ENCODE measurements at regions not wholly inside any gene's neighbourhood (a gene's known extent, or its start where the extent isn't known, plus 50 kb on each side); places are given as distances from the start of the nearest gene placed in this dataset.

DNA sequence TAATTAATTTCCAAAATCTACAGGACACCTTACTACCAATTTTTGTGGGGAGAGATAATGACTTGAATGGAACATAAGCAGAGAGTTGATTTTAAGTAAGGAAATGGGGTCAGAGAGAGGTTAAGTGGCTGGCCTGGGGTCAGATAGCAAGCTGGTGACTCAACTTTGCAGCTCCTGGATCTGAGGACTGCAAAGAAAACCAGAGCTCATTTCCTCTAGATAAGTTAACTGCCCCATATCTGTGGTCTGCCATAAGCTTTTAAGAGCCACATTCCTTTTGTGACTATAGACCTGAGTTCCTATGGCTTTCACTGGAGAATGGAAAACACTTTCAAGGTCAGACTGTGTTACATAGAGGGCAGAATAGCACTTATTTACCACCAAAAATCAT is 201.2 kb upstream of the PRICKLE1 start:
- H3K9ac ChIP-seq (ENCODE audit: control insufficient read depth, insufficient read depth, low read length): no peak overlapping the region
- H3K4me1 ChIP-seq (ENCODE audit: control insufficient read depth, insufficient read depth, low read length): no peaks in the 10 kb centered on the region
- ChIA-PET SMC1A (ENCODE audit: uncharacterized antibody, unreplicated experiment) (interaction anchor here (0.7 kb wide), 1 partner anchor 243 kb away, joined by 3 read pairs; no protein-coding TSS in a partner anchor), POLR2A (interaction anchor here (0.5 kb wide), 1 partner anchor 307 kb away, joined by 9 read pairs; no protein-coding TSS in a partner anchor), RAD21 (ENCODE audit: unreplicated experiment) (no interaction called here), CTCF (interaction anchor here (1.3 kb wide), 1 partner anchor 491 kb away, joined by 4 read pairs; no protein-coding TSS in a partner anchor)
- H3K4me2 ChIP-seq (ENCODE audit: control insufficient read depth, insufficient read depth): no peak overlapping the region
- intact Hi-C loops (cut with micrococcal nuclease; ENCODE audit: unreplicated experiment) (no loop called here), in situ Hi-C loops (cut with MboI) (no loop called here)
- H2AFZ ChIP-seq (ENCODE audit: control insufficient read depth, low read depth, low read length): no peak overlapping the region
- no peaks in the 10 kb centered on the region for H3K79me2 ChIP-seq (ENCODE audit: control insufficient read depth, insufficient read depth, low read length)
- TF ChIP-seq ZBTB11 (CRISPR knock-in tag; IDR thresholded peaks at IDR 0.05): no peak
- TF ChIP-seq POLR2AphosphoS5 (IDR thresholded peaks at IDR 0.05; ENCODE audit: low read length): no peak
- TF ChIP-seq POLR2A (IDR thresholded peaks at IDR 0.05; ENCODE audit: low read depth, low read length): no peak
- TF ChIP-seq GATAD2B (conservative IDR thresholded peaks at IDR 0.05; ENCODE audit: low read depth): no peak
- no peak for TF ChIP-seq SIN3A (IDR thresholded peaks at IDR 0.05; ENCODE audit: low read depth, low read length)
- no peak for TF ChIP-seq CBX3 (IDR thresholded peaks at IDR 0.05; ENCODE audit: borderline replicate concordance, low read depth)
- TF ChIP-seq IKZF2 (IDR thresholded peaks at IDR 0.05): no peak
- TF ChIP-seq CHD1 (IDR thresholded peaks at IDR 0.05; ENCODE audit: low read depth, low read length): no peak
- no peak for TF ChIP-seq ZNF274 (IDR thresholded peaks at IDR 0.05; ENCODE audit: insufficient read depth, insufficient read length)
- H3K4me3 ChIP-seq: no peak overlapping the region
- H4K20me1 ChIP-seq (ENCODE audit: control insufficient read depth, insufficient read depth): no peaks in the 10 kb centered on the region
- no peaks in the 10 kb centered on the region for H3K9me3 ChIP-seq (replicated peaks; ENCODE audit: control insufficient read depth, insufficient read depth, low read length)
- DNase-seq (ENCODE audit: low read depth, low spot score) (no peak), ATAC-seq (no peak), FAIRE-seq (no peak)
- no TSS peak for BruUV-seq (replicated peaks)
- H3K36me3 ChIP-seq (ENCODE audit: control insufficient read depth in 2 of 2, insufficient read depth in 2 of 2, low read length in 1 of 2): no peaks in the 10 kb centered on the region
- no peak overlapping the region for H3K27ac ChIP-seq (ENCODE audit: control insufficient read depth, insufficient read depth)
- H3K27me3 ChIP-seq (replicated peaks in 1 of 2; ENCODE audit: control insufficient read depth in 2 of 2, insufficient read depth in 2 of 2, low read length in 1 of 2): no peaks in the 10 kb centered on the region; a peak in 1 of 4 replicates

All from GM12878 (cell line).